MM.1S (cell line): ENCODE measurements at regions not wholly inside any gene's neighbourhood (a gene's known extent, or its start where the extent isn't known, plus 50 kb on each side); places are given as distances from the start of the nearest gene placed in this dataset.
A peak's percentile ranks its signal among the peaks of the same experiment; 100 is the strongest.

Experiments used
- DNase-seq: peaks from one replicate; pipeline ENCODE4 v3.0.0-alpha.2; 2015
- H2AFZ ChIP-seq: fragments of 300-600 bp; sonication (generic); 2 replicates; pipeline ENCODE4 v1.6.0; 2016; ENCODE audit warnings: antibody characterized with exemption, low read length
- H3F3A ChIP-seq: fragments of 300-600 bp; sonication (generic); 2 replicates; pipeline ENCODE4 v1.6.1; 2016; ENCODE audit warnings: mild to moderate bottlenecking, antibody characterized with exemption, low read length, moderate library complexity, mixed read lengths; ENCODE audit not compliant: insufficient read depth
- H3K27ac ChIP-seq: fragments of 300-600 bp; sonication (generic); 2 replicates; pipeline ENCODE4 v1.5.1; 2016; ENCODE audit warnings: mild to moderate bottlenecking, low read length
- H3K27me3 ChIP-seq: fragments of 300-600 bp; sonication (generic); replicated peaks from 2 replicates; pipeline ENCODE4 v1.6.0; 2016; ENCODE audit warnings: low read length; ENCODE audit not compliant: insufficient read depth
- H3K36me3 ChIP-seq: fragments of 300-600 bp; sonication (generic); replicated peaks from 2 replicates; pipeline ENCODE4 v1.6.1; 2016; ENCODE audit warnings: mild to moderate bottlenecking, low read length, mixed read lengths; ENCODE audit not compliant: insufficient read depth
- H3K4me1 ChIP-seq: fragments of 300-600 bp; sonication (generic); 2 replicates; pipeline ENCODE4 v1.6.1; 2016; ENCODE audit warnings: low read length, mixed read lengths
- H3K4me2 ChIP-seq: fragments of 300-600 bp; sonication (generic); 2 replicates; pipeline ENCODE4 v1.6.0; 2016; ENCODE audit warnings: low read depth, low read length
- H3K4me3 ChIP-seq: fragments of 300-600 bp; sonication (generic); 2 replicates; pipeline ENCODE4 v1.5.1; 2016; ENCODE audit warnings: low read length, mixed read lengths
- H3K79me2 ChIP-seq: fragments of 300-600 bp; sonication (generic); 2 replicates; pipeline ENCODE4 v1.6.1; 2016; ENCODE audit warnings: mixed run types, low read length, mixed read lengths
- H3K9ac ChIP-seq: fragments of 300-600 bp; sonication (generic); 2 replicates; pipeline ENCODE4 v1.6.1; 2016; ENCODE audit warnings: low read length, mixed read lengths
- H3K9me2 ChIP-seq: fragments of 300-600 bp; sonication (generic); replicated peaks from 2 replicates; pipeline ENCODE4 v1.6.1; 2016; ENCODE audit warnings: mild to moderate bottlenecking, low read length, mixed read lengths; ENCODE audit not compliant: insufficient read depth
- H3K9me3 ChIP-seq: fragments of 300-600 bp; sonication (generic); replicated peaks from 2 replicates; pipeline ENCODE4 v1.6.1; 2016; ENCODE audit warnings: mild to moderate bottlenecking, low read length, mixed read lengths; ENCODE audit not compliant: insufficient read depth
- H4K20me1 ChIP-seq: fragments of 300-600 bp; sonication (generic); 2 replicates; pipeline ENCODE4 v1.6.1; 2016; ENCODE audit warnings: mild to moderate bottlenecking, low read length, moderate library complexity, mixed read lengths; ENCODE audit not compliant: insufficient read depth
- EZH2 ChIP-seq: fragments of 300-600 bp; sonication (generic); optimal IDR thresholded peaks from 2 replicates; pipeline ENCODE3; 2017; ENCODE audit warnings: low read depth, mild to moderate bottlenecking, antibody characterized with exemption, low read length, mixed read lengths
- EZH2phosphoT487 ChIP-seq: fragments of 300-600 bp; sonication (generic); IDR thresholded peaks from 2 replicates; pipeline ENCODE4 v1.6.1; 2018; ENCODE audit warnings: antibody characterized with exemption, low read length
- TF ChIP-seq, protein P1 (sequence below): fragments of 300-600 bp; sonication (generic); IDR thresholded peaks from 2 replicates; pipeline ENCODE4 v1.5.1; 2016; ENCODE audit warnings: antibody characterized with exemption, low read length, mixed read lengths

DNA sequence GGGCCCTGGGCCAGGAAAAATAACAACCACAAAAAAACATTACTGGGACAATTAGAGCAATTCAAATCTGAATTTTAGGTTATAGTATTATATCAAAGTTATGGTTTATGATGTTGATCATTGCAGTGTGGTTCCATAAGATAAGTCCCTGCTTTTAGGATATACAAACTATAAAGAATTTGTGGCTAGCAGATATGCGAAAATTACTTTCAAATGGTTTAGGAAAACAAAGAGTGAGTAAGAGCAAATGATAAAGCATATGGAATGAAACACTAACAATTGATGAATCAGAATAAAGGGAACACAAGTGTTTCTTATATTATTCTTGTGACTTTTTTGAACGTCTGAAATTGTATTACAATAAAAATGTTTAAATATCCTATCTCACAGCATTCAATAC lies 64.4 kb upstream of the HECTD2 start:
- H3K36me3 ChIP-seq, result no peaks in the 10 kb centered on the region
- no peaks in the 10 kb centered on the region for H3K27me3 ChIP-seq
- H3K4me2 ChIP-seq, result no peak overlapping the region
- peaks cover 9% of the 10 kb centered on the region for H3K4me1 ChIP-seq
- no peak overlapping the region for H3K9ac ChIP-seq
- H3K9me2 ChIP-seq, result no peaks in the 10 kb centered on the region
- H3F3A ChIP-seq, result no peaks in the 10 kb centered on the region
- no peaks in the 10 kb centered on the region for H3K9me3 ChIP-seq
- H4K20me1 ChIP-seq, result no peaks in the 10 kb centered on the region
- H3K4me3 ChIP-seq, result no peak overlapping the region
- H3K27ac ChIP-seq, result no peak overlapping the region
- H3K79me2 ChIP-seq, result no peaks in the 10 kb centered on the region
- H2AFZ ChIP-seq, result no peak overlapping the region
- TF ChIP-seq, protein P1, sequence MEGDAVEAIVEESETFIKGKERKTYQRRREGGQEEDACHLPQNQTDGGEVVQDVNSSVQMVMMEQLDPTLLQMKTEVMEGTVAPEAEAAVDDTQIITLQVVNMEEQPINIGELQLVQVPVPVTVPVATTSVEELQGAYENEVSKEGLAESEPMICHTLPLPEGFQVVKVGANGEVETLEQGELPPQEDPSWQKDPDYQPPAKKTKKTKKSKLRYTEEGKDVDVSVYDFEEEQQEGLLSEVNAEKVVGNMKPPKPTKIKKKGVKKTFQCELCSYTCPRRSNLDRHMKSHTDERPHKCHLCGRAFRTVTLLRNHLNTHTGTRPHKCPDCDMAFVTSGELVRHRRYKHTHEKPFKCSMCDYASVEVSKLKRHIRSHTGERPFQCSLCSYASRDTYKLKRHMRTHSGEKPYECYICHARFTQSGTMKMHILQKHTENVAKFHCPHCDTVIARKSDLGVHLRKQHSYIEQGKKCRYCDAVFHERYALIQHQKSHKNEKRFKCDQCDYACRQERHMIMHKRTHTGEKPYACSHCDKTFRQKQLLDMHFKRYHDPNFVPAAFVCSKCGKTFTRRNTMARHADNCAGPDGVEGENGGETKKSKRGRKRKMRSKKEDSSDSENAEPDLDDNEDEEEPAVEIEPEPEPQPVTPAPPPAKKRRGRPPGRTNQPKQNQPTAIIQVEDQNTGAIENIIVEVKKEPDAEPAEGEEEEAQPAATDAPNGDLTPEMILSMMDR, result no peak
- TF ChIP-seq EZH2, result no peak
- no peak for TF ChIP-seq EZH2phosphoT487
- no peak for DNase-seq

DNA sequence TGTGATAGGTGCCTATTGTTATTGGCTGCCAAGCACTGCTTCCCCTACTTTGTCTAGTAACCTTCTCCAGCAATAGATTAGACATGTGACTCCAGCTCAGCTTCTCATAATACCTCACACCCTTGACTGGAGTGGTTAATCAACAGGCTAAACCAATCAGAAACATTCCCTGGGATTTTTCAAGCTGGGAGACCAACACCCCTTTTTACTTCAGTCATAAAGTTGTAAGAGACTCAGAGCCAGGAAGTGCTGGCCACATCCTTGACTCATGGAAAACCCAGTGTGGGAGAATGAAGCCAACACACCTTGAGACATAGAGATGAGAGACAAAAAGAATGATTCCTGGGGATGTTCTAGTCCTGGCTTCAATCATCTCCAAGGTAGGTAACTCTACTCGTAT lies 62.6 kb upstream of the HECTD2 start:
- DNase-seq, result no peak
- no peaks in the 10 kb centered on the region for H3K27me3 ChIP-seq
- H3K4me1 ChIP-seq, result peaks cover 12% of the 10 kb centered on the region
- TF ChIP-seq EZH2phosphoT487 (no peak), EZH2 (no peak)
- TF ChIP-seq, protein P1, result no peak
- no peak overlapping the region for H3K9ac ChIP-seq
- no peaks in the 10 kb centered on the region for H3K9me2 ChIP-seq
- no peaks in the 10 kb centered on the region for H4K20me1 ChIP-seq
- no peaks in the 10 kb centered on the region for H3K9me3 ChIP-seq
- H3K79me2 ChIP-seq, result no peaks in the 10 kb centered on the region
- no peak overlapping the region for H3K4me3 ChIP-seq
- no peaks in the 10 kb centered on the region for H3F3A ChIP-seq
- no peak overlapping the region for H3K4me2 ChIP-seq
- H3K27ac ChIP-seq, result no peak overlapping the region
- H2AFZ ChIP-seq, result no peak overlapping the region
- no peaks in the 10 kb centered on the region for H3K36me3 ChIP-seq

DNA sequence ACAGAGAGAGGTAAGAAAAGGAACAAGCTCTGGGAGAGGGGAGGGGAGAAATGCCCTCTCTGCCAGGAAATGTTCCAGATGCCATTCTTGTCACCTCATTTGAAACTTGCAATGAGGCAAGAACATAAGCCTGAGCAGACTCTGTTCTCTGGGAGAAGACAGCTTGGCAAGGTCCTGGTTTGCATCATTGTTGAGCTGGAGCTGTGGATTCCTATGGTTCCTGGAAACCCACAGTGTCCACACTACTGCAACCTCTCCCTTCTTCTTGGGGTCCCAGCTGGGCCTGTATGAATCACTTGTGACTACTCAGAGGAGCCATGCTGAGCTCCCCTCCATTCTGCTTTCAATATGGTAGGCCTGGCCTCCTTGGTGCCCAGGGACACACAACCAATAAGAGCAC lies 60.8 kb upstream of the HECTD2 start:
- Histone ChIP-seq H3F3A (no peaks in the 10 kb centered on the region), H3K79me2 (no peaks in the 10 kb centered on the region), H3K36me3 (no peaks in the 10 kb centered on the region), H3K9ac (no peak overlapping the region), H4K20me1 (no peaks in the 10 kb centered on the region), H3K27ac (no peak overlapping the region), H3K27me3 (no peaks in the 10 kb centered on the region), H3K4me3 (no peak overlapping the region), H2AFZ (0 out of 2 replicates have a peak overlapping the region, but pooled peaks have one; percentile 47), H3K9me3 (no peaks in the 10 kb centered on the region), H3K4me2 (no peak overlapping the region), H3K9me2 (no peaks in the 10 kb centered on the region), H3K4me1 (peaks cover 12% of the 10 kb centered on the region)
- no peak for DNase-seq
- TF ChIP-seq, protein P1, result no peak
- TF ChIP-seq EZH2phosphoT487 (no peak), EZH2 (no peak)
